HL-60 (cell line): ENCODE measurements at regions not wholly inside any gene's neighbourhood (a gene's known extent, or its start where the extent isn't known, plus 50 kb on each side); places are given as distances from the start of the nearest gene placed in this dataset.

Experiments used
- CTCF ChIP-seq: IDR thresholded peaks from one replicate; pipeline ENCODE4 v1.5.1; 2011; ENCODE audit warnings: low read length, control low read depth, inconsistent platforms; ENCODE audit not compliant: insufficient read depth
- GABPA ChIP-seq: IDR thresholded peaks from 2 replicates; pipeline ENCODE4 v1.6.1; 2012; ENCODE audit warnings: low read depth
- POLR2AphosphoS5 ChIP-seq: IDR thresholded peaks from 2 replicates; pipeline ENCODE4 v1.6.1; 2012; ENCODE audit warnings: low read depth
- REST ChIP-seq: IDR thresholded peaks from 2 replicates; pipeline ENCODE4 v1.6.1; 2012; ENCODE audit warnings: low read depth; ENCODE audit not compliant: insufficient replicate concordance

GRCh38 chr22:27213766-27214581 is 556.6 kb downstream of the MIAT start:
- no peak for TF ChIP-seq CTCF
- no peak for TF ChIP-seq REST
- TF ChIP-seq POLR2AphosphoS5, result no peak
- TF ChIP-seq GABPA, result no peak
